ENCODE measurements at regions not wholly inside any gene's neighbourhood (a gene's known extent, or its start where the extent isn't known, plus 50 kb on each side); places are given as distances from the start of the nearest gene placed in this dataset.

DNA sequence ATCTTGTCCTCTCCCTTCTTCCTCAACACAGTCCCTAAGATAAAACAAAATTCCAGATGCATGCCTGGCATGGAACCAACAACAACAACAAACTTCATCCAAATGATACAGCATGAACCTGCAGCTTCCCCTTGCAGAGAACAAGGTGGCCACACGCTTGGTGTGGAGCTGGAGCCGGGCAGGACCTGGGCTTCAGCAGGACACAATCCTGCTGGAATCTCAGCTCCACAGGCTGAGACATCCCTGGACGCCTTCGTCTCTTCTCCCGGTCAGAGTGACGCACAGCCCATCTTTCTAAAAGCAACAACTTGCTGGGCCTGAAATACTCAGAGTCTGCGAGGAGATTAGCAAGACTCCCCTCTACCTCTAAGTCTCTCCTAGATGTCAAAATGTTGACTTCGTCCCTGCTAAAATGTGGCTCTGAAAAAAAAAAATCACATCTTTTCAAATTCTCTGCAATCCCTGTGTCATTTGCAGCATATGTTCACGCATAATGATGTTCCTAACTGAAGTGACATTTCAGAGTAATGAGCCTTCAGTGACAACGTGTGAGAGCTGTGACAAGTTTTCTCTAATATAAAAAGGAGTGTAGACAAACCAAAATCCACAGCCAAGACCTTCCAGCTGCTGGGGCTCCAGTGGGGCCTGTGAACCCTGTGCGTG lies 1232.3 kb downstream of the TBC1D22A start:
- no peak for DNase-seq (ENCODE audit: low read depth, low spot score)

DNA sequence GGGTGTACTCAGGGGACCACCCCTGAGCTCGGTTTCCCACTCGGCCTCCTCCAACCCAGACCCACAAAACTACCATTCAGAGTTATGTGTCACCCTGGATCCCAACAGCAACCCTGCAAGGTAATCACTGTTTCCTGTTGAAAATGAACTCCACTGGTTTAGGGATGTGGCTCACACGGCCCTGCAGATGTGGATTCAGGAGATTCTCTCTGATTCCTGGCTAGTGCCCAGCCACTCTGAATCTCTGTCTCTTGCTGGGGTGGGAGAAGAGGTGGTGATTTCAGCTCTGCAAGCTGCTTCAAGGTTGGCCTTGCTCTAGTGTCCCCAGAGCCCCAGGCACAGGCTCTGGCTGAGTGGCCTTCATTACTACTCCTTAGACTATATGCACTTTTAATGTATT lies 1231.6 kb downstream of the TBC1D22A start:
- no peak for DNase-seq (ENCODE audit: low read depth, low spot score)

DNA sequence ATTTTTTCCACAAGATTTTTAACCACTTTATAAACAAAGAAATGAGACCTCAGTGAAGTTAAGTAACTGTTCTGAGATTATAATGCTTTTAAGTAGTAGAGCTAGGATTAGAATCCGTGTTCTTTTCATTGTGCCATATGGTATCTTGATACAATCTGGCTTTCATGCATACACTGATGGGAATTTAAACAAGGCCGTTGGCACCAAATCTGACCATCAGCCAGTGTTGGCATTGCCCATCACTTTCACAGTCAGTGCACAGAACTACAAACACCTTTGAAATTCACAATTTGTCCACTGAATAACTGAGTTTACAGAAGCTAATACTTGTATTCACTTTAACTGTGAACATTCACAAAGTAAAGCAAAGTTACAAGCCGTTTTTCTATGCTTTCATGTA lies 1228.0 kb downstream of the TBC1D22A start:
- no peak for DNase-seq (ENCODE audit: low read depth, low spot score)

DNA sequence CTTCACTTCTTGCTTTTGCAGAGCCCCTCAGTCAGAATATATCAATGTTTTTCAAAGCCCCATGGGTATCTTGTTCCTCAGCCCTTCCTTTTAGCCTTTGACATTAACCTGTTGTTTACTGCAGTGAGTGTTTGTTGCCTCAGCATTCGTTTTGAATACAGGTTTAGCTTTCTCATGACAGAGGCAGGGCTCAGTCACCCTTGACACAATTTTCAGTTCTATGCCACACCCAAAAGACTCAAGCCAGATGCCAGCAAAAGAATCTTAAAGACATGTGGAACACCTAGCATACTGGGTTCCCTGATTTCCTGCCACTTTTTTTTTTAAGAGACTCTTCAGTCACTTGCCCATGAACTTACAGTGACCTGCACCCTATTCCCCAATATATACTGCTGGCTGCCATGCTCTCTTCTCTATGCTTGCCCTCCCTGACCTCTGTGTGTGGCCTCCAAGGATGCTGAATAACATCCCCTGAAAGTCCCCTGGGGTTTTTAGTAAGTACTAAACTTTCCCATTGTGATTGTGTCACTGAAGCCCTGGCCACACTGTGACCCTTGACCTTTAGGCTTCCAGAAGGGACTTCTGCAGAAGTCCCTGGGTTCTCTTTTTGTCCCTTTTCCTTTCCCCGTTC lies 1225.5 kb downstream of the TBC1D22A start:
- DNase-seq (ENCODE audit: low read depth, low spot score), result no peak

DNA sequence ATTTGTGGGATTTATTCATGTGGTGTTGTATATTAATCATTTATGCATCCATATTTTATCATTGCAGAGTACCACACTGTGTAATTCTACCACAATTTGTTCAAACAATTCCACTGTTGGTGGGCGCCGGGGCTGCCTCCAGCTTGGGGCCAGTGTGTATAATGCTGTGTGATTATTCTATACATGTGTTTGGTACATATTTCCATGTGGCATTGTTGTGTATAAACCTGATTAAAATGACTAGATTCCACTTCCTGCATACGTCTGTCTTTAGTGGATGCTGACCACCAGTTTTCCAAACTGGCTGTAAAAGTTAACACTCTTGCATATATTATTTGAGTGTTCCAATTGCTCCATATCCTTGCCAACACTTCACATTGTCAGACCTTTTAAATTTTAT lies 1213.8 kb downstream of the TBC1D22A start:
- DNase-seq (ENCODE audit: low read depth, low spot score), result no peak

DNA sequence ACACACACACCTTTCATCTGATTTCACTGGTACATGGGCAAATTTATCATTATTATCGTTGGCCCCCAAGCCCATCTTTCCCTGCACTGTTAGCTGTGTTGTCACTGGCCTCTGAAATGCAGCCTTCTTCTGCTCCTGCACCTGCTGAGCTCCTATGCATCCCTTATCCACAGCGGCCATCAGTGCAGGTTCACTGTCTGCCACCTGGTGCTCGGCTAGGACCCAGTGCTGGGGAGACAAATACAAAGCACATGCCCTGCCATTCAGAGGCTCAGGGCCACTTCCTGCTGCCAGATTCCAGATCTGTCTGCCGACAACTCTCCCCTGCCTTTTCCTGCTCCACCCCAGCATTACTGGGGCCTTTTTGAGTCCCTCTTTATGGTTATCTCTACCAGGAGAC lies 1205.4 kb downstream of the TBC1D22A start:
- DNase-seq (ENCODE audit: low read depth, low spot score), result no peak

DNA sequence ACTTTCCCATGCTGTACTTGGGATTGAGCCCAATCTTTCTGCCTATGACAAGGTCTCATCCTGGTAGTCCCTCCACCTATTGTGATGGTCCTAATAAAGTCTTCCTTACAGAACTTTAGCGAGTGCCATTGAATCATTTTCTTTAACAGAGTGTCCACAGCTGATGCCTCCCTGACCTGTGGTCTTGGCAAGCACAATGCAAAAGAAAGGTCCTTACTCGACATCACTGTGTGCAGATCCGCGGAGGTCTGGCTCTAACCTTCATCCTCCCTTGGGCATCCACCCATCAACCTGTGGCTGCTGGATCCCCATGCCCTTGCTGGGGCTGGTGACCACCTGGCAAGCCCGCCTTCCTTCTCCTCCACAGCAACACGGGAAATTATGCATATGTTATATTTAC lies 1203.9 kb downstream of the TBC1D22A start:
- DNase-seq (ENCODE audit: low read depth, low spot score), result no peak

DNA sequence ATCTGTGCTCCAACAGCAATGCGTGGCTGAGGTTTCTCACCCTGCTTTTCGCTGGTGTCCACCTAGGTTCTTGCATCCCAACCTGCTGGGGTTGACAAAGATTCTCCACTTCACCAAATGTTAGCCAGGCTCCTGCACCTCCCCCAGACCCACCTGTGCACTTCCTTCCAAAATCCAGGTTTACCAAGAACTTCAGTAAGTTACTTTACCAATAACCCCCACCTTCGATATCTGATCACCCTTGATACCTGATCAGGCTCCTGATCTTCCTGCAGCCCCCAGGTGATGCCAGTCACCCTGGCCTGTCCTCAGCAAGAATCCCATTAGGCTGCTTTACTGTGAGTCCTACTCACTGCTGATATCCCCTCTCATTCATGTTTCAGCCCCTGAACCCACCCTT lies 1203.4 kb downstream of the TBC1D22A start:
- DNase-seq (ENCODE audit: low read depth, low spot score), result no peak

DNA sequence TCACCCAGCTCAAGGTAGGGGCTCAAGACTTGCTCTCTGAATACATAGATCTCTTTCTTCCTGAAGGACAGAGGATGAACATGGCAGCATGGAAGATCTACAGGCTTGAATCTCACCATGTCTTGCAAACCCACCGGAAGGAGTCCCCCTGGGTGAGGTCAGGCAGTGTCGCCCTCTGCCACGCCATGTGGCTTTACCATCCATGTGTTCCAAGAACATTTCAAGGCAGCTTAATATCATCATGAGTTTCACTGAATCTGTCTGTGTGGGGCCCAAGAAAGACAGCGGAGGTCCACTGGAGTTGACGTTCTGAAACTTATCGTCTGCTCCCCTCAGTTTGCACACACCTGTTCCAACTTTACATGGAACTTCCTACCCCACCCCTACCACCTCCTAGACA lies 1202.6 kb downstream of the TBC1D22A start:
- DNase-seq (ENCODE audit: low read depth, low spot score), result no peak

DNA sequence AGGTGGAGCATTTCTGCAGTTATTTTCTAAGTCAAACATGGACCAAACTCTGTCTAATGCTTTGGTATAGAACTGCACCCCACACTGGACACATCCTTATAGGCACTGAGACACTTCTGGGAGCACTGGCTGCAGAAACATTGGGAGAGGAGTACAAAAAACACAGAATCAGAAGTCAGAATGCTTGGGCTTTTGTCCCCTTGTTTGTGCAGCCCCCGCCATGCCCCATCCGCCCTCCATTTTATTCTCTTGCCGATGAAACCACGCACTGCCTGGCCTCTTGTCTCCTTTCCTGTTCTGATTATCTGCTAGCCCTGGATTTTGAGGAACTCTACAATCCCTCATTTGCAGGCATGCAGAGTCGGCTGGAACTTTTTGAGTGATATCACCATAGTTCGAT lies 1201.2 kb downstream of the TBC1D22A start:
- no peak for DNase-seq (ENCODE audit: low read depth, low spot score)

DNA sequence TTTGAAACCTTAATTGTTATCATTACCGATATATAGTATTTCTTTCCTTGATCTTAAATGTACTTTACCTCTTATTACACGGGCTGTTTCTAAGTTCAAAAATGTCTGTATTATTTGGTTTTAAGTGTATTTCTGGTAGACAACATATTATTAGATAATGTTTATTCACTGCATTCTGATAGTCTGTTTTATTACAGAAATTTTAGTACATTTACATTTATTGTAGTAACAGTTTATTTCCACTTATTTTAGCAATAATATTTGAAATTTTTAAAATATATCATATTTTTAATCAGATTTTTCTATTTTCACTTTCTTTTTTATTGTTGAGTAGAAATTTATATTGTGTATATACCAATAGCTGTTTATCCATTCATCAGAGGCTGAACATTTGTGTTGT lies 1195.2 kb downstream of the TBC1D22A start:
- no peak for DNase-seq (ENCODE audit: low read depth, low spot score)

DNA sequence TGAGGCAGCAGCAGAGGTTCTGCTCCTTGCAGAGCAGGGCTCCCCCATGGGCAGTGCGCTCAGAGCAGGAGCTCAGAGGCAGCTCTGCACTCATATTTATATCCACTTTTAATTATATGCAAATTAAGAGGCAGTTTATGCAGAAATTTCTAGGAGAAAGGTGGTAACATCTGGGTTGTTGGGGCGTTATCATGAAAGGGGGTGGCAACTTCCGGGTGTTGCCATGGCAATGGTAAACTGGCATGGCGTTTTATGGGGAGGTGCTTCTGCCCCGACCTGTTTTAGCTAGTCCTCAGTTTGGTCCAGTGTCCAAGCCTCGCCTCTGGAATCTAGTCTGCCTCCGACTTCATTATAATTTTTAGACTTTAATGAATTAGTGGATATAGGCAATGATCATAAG lies 1191.7 kb downstream of the TBC1D22A start:
- no peak for DNase-seq (ENCODE audit: low read depth, low spot score)

DNA sequence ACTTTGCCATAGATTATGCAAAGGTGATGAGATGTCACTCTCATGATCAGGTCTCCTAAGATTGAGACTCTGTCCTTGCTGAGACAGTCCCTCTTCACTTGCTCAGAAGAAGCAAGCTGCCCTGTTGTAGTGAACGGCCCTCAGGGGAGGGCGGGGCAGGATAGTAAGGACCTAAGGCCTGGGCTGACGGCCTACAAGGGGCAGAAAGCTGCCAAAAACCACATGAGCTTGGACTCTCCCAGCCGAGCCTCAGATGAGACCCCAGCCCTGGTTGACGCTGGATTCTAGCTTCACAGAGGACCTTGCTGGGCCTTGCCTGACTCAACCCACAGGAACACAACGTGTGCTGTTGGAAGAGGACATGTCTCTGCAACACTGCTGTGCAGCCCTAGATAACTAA lies 1182.5 kb downstream of the TBC1D22A start:
- no peak for DNase-seq (ENCODE audit: low read depth, low spot score)

DNA sequence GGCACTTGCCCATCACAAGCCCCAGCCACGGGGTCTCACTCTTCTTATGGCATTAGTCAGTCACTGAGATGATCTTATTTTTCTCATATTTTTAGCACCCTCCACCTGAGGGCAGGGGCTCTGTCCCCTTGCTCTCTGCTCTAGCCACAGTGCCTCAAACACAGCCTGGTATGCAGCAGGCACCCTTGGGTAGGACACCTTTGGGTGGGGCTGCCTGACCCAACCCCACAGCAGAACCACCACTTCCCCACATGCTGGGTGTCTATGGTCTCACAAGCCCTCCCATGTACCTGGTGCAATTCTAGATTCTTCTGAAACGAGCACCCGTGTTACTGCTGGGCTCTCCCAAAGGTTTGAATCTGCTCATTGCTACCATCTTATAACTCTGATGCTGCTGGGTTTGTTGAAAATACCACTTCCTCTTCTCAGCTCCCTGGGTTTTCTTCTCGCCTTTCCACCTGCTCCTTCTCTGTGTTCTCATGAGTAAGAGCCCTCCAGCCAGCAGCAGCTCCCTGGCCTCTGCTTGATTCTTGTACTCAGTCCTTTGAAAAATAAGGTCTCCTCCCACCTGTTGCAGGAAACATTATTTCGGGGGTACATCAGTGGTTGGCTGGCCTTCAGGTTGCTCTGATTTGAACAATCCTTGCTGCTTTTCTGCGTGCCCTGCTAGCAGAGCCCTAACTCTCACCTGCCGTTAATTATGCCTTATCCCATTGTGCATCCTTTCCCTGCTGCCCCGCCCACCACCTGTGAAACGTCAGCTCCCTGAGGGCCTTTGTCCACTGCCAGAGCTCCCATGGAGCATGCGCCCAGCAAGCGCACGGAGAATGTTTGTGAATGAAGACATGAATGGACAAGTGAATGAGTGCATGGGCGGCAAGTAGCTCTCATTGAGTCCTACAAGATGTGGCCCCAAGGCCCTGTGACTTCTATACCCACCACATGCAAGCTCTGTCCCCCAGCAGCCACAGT lies 1181.6 kb downstream of the TBC1D22A start:
- no peak for DNase-seq (ENCODE audit: low read depth, low spot score)

DNA sequence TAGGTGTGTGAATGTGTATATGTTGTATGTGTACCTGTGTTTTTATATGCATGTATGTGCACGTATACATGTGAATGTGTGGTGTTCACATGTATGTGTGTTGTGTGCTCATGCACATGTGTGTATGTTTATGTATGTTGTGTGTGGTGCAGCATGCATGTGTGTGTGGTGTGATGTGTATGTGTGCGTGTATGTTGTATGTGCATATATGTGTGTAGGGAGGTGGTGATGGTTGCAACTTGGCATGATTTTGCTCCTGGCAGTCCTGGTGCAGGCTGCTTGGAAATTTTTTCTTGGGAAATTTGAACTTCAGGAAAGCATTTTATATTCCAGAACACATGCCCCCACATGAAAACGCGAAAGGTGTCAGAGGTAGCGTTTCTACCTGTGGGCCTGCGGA lies 1177.8 kb downstream of the TBC1D22A start:
- no peak for DNase-seq (ENCODE audit: low read depth, low spot score)

DNA sequence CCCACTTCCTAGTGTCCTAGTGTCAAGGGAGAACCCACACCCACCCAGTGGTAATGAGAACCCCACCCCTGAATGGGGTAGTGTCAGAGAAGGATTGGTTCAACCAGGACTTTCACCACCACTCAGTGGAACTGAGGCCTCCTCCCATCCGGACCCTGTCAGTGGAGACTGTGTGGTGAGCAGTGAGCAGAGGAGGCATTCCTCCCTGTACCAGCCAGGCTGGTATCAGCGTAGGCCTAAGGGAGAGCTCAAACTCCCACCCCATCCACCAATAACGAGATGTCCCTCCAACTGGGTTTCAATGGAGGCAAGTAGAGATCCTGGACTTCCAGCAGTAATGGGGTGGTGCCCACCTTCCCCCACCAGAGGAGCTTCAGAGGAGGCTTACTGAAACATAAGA lies 1171.4 kb downstream of the TBC1D22A start:
- no peak for DNase-seq (ENCODE audit: low read depth, low spot score)

DNA sequence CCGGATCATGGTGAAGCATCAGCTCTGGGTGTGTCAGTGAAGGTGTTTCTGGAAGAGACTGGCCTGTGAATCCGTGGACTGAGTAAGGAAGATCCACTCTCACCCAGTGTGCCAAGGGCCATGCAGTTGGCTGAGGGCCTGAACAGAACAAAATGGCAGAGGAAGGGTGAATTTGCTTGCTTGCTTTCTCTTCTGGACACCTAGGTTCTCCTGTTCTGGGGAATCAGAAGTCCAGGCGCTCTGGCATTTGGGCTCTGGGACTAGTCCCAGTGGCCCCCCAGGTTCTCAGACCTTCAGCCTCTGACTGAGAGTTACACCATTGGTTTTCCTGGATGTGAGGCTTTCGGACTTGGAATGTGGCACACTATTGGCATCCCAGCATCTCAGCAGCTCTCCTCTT lies 1170.8 kb downstream of the TBC1D22A start:
- DNase-seq (ENCODE audit: low read depth, low spot score), result no peak

DNA sequence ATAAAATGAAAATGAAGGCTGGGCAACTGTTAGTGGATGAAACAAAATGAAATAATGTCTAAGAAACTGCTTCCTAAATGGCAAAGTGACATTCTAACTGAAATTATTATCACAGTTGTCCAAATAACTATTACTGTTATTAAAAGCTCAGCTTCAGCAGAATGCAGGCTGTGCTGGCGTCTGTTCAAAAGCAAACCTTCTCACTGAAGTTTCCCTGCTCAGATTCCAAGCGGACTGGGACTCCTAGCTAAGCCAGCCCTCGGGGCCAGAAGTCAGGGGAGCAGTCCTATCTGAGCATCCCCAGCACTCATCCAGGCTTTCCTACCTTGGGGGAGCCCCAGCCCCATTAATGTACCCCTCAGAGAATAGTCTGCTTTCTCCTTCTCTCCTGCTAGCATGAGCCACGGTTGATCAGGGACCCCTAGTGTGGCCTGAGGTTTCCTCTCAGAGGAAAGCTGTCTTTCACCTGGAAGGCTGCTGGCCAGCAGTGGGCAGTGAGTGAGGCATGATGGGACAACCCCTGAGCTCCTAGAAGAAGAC lies 1167.3 kb downstream of the TBC1D22A start:
- no peak for DNase-seq (ENCODE audit: low read depth, low spot score)

DNA sequence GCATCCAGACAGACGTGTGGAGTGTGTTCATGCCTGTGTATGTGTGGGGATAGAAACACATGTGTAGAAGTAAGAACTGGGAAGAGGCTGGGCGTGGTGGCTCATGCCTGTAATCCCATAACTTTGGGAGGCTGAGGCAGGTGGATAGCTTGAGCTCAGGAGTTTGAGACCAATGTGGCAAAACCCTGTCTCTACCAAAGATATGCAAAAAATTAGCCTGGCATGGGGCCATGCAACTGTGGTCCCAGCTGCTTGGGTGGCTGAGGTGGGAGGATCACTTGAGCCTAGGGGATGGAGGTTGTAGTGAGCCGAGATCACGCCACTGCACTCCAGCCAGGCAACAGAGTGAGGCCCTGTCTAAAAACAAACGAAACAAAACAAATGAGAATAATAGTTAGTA lies 1166.6 kb downstream of the TBC1D22A start:
- DNase-seq (ENCODE audit: low read depth, low spot score), result no peak

DNA sequence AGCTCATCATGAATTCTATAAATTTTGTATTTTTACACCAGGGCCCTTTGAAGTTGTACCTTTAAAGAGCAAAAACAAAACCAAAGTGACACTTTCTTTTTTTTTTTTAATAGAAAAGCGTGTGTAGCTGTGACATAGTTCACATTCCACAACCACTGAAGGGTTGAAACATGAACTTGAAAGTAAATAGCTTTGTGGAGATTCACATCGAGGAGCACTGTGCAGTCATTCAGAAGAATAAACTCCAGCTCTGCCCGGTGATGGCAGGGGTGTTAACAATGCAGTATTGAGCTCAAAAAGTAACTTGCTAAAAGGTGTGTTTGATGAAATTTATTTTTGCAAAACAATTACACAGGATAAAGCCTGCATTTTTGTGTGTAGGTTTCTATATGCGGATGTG lies 1166.2 kb downstream of the TBC1D22A start:
- DNase-seq (ENCODE audit: low read depth, low spot score), result no peak

DNA sequence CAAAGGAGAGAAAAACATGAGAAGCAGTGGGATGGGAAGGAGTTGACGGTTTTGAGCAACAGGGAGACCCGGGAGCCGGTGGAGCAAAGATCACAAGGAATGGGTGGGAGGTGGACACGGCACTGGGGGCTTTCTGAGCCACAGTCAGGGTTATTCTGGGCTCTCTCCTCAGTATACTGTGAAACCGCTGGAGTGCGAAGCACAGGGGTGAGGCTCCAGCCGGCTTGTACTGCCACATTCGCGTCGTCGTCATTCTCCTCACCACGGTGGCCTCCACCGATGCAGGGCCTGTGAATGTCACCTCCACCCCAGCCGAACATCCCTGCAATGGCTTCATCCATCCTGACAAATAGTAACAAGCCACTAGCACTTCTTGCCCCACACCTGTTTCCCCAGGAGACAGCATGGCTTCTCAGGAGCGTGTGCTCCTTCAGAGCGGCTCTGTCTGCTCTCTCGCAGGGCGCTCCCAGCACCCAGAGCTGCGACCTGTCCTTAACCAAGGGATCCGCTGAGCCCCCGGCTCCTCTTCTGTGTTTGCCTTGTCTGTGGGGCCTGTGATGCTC lies 1165.3 kb downstream of the TBC1D22A start:
- no peak for DNase-seq (ENCODE audit: low read depth, low spot score)

DNA sequence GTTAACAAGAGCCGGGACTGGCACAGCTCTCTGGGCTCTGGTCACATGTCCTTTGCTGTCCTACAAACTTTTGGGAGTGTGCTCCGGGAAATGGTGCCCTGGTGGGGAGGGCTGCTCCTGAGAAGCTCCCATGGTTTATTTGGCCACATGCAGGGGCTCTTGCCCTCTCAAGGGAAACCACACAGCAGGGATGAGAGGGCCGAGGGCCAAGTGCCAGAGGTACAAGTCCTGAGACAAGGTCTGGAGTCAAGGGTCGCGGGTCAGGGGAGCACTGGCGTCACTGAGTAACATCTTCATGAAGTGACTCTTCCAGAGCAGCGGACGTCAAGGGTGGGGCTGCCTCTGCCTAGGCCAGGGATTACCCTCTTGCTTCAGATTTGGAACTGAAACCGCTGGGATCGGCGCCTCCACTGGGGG lies 1160.6 kb downstream of the TBC1D22A start:
- no peak for DNase-seq (ENCODE audit: low read depth, low spot score)
